IMR-90 (cell line): ENCODE measurements at regions not wholly inside any gene's neighbourhood (a gene's known extent, or its start where the extent isn't known, plus 50 kb on each side); places are given as distances from the start of the nearest gene placed in this dataset.

Experiments
- ATAC-seq: fragments of 200-7000 bp; cut with Tn5 transposase; 2 replicates; pipeline ENCODE4 v1.9.1; 2020; ENCODE audit warnings: low read depth, mild to moderate bottlenecking, moderate library complexity
- BruUV-seq: library from RNA; stranded (reverse); fragments of 400-500 nt; replicated peaks from 2 replicates; lab custom pipeline; 2021; lab: Mats Ljungman, UMichigan
- CTCF ChIA-PET: fragments of 300-600 bp; formaldehyde crosslinking; extraction: SDS; loops from one replicate; lab custom pipeline; 2021; ENCODE audit warnings: antibody characterized with exemption; lab: Yijun Ruan, JAX
- POLR2A ChIA-PET: fragments of 300-600 bp; sonication (Branson Sonifier 250); formaldehyde crosslinking; loops from one replicate; lab custom pipeline; 2022; ENCODE audit warnings: antibody characterized with exemption; ENCODE audit not compliant: unreplicated experiment; lab: Charles Lee
- DNase-seq: peaks from one replicate; pipeline ENCODE4 v3.0.0; 2013
- H2AFZ ChIP-seq: replicated peaks from 2 replicates; pipeline ENCODE3; 2013; ENCODE audit warnings: low read length, mild to moderate bottlenecking; ENCODE audit not compliant: poor library complexity
- H2AK5ac ChIP-seq: 2 replicates; pipeline ENCODE4 v1.6.1; 2013; ENCODE audit warnings: low read depth, low read length, inconsistent platforms
- H2AK9ac ChIP-seq: replicated peaks from 2 replicates; pipeline ENCODE3; 2013; ENCODE audit warnings: mild to moderate bottlenecking, low read depth, low read length, moderate library complexity; ENCODE audit not compliant: poor library complexity
- H2BK120ac ChIP-seq: 2 replicates; pipeline ENCODE4 v1.6.1; 2013; ENCODE audit warnings: low read depth, low read length, inconsistent platforms
- H2BK15ac ChIP-seq: 3 replicates; pipeline ENCODE4 v1.6.1; 2013; ENCODE audit warnings: low read depth, low read length, inconsistent platforms
- H2BK20ac ChIP-seq: 2 replicates; pipeline ENCODE4 v1.6.1; 2013; ENCODE audit warnings: low read depth, mild to moderate bottlenecking, inconsistent platforms, low read length, moderate library complexity
- H2BK5ac ChIP-seq: 2 replicates; pipeline ENCODE4 v1.6.1; 2013; ENCODE audit warnings: mild to moderate bottlenecking, low read depth, low read length, inconsistent platforms; ENCODE audit not compliant: poor library complexity, severe bottlenecking
- H3K14ac ChIP-seq: replicated peaks from 2 replicates; pipeline ENCODE4 v1.6.1; 2013; ENCODE audit warnings: low read depth, low read length, inconsistent platforms
- H3K18ac ChIP-seq: 2 replicates; pipeline ENCODE4 v1.6.1; 2013; ENCODE audit warnings: low read depth, low read length, control low read depth
- H3K23ac ChIP-seq: 2 replicates; pipeline ENCODE4 v1.6.1; 2013; ENCODE audit warnings: low read depth, low read length, inconsistent platforms
- H3K27ac ChIP-seq: 2 replicates; pipeline ENCODE4 v1.5.1; 2013; ENCODE audit warnings: mild to moderate bottlenecking, control low read depth, low read length; ENCODE audit not compliant: insufficient read depth
- H3K27me3 ChIP-seq: 2 replicates; pipeline ENCODE4 v1.6.1; 2013; ENCODE audit warnings: low read length; ENCODE audit not compliant: control insufficient read depth, insufficient read depth
- H3K36me3 ChIP-seq: 2 replicates; pipeline ENCODE4 v1.6.1; 2013; ENCODE audit warnings: low read length, mixed read lengths; ENCODE audit not compliant: control insufficient read depth, insufficient read depth
- H3K4ac ChIP-seq: 2 replicates; pipeline ENCODE4 v1.6.1; 2013; ENCODE audit warnings: low read depth, low read length, inconsistent platforms
- H3K4me1 ChIP-seq: 2 replicates; pipeline ENCODE4 v1.6.1; 2013; ENCODE audit warnings: low read length, mixed read lengths; ENCODE audit not compliant: control insufficient read depth, insufficient read depth
- H3K4me2 ChIP-seq: 2 replicates; pipeline ENCODE4 v1.6.1; 2013; ENCODE audit warnings: low read depth, mild to moderate bottlenecking, control low read depth, low read length, moderate library complexity
- H3K4me3 ChIP-seq: 2 replicates; pipeline ENCODE4 v1.5.1; 2013; ENCODE audit warnings: low read depth, mild to moderate bottlenecking, control low read depth, low read length, moderate library complexity; ENCODE audit not compliant: insufficient read depth
- H3K56ac ChIP-seq: 2 replicates; pipeline ENCODE4 v1.6.1; 2013; ENCODE audit warnings: low read length, inconsistent platforms; ENCODE audit not compliant: insufficient read depth; ENCODE audit errors: extremely low read depth
- H3K79me1 ChIP-seq, 2 experiments: 2 replicates each; pipeline ENCODE4 v1.6.1; 2013; ENCODE audit warnings: low read length in 2 of 2, inconsistent platforms in 1 of 2, low read depth in 1 of 2
- H3K9ac ChIP-seq: 2 replicates; pipeline ENCODE4 v1.6.1; 2013; ENCODE audit warnings: low read depth, low read length, control low read depth
- H3K9me1 ChIP-seq: 2 replicates; pipeline ENCODE4 v1.6.1; 2013; ENCODE audit warnings: low read length, inconsistent platforms; ENCODE audit not compliant: insufficient read depth
- H3K9me3 ChIP-seq: 2 replicates; pipeline ENCODE4 v1.6.1; 2013; ENCODE audit warnings: low read length; ENCODE audit not compliant: control insufficient read depth, insufficient read depth
- H4K20me1 ChIP-seq: 2 replicates; pipeline ENCODE4 v1.6.1; 2013; ENCODE audit warnings: low read length, inconsistent platforms; ENCODE audit not compliant: insufficient read depth
- H4K5ac ChIP-seq: 2 replicates; pipeline ENCODE4 v1.6.1; 2013; ENCODE audit warnings: mild to moderate bottlenecking, low read depth, low read length, control low read depth
- H4K8ac ChIP-seq, 2 experiments: 2 replicates each; pipeline ENCODE4 v1.6.1; 2013; ENCODE audit warnings: low read depth in 2 of 2, low read length in 2 of 2, control low read depth in 1 of 2, inconsistent platforms in 1 of 2
- H4K91ac ChIP-seq: 2 replicates; pipeline ENCODE4 v1.6.1; 2013; ENCODE audit warnings: low read depth, low read length, inconsistent platforms; ENCODE audit not compliant: insufficient read depth
- CEBPB ChIP-seq: IDR thresholded peaks from 2 replicates; pipeline ENCODE4 v1.6.1; 2012; ENCODE audit warnings: low read depth, low read length, improper control_type of control experiment
- CHD1 ChIP-seq: IDR thresholded peaks from 2 replicates; pipeline ENCODE4 v1.6.1; 2012; ENCODE audit warnings: low read depth, low read length, improper control_type of control experiment
- CTCF ChIP-seq: conservative IDR thresholded peaks from 2 replicates; pipeline ENCODE4 v1.5.1; 2012; ENCODE audit warnings: mild to moderate bottlenecking, low read depth, low read length, improper control_type of control experiment
- FOS ChIP-seq: fragments of 150-350 bp; IDR thresholded peaks from 2 replicates; pipeline ENCODE4 v1.6.1; 2016; ENCODE audit warnings: low read depth, low read length
- MAFK ChIP-seq: IDR thresholded peaks from 2 replicates; pipeline ENCODE4 v1.6.1; 2012; ENCODE audit warnings: low read depth, low read length, improper control_type of control experiment
- MAZ ChIP-seq: IDR thresholded peaks from 2 replicates; pipeline ENCODE4 v1.6.1; 2012; ENCODE audit warnings: low read depth, mild to moderate bottlenecking, low read length, improper control_type of control experiment, moderate library complexity, borderline replicate concordance
- NFE2L2 ChIP-seq: fragments of 150-350 bp; IDR thresholded peaks from 2 replicates; pipeline ENCODE4 v1.6.1; 2016; ENCODE audit warnings: low read depth, mild to moderate bottlenecking, low read length
- POLR2A ChIP-seq: IDR thresholded peaks from 2 replicates; pipeline ENCODE4 v1.6.1; 2012; ENCODE audit warnings: mild to moderate bottlenecking, low read depth, low read length
- RAD21 ChIP-seq: IDR thresholded peaks from 2 replicates; pipeline ENCODE4 v1.6.1; 2012; ENCODE audit warnings: low read length, improper control_type of control experiment
- RCOR1 ChIP-seq: IDR thresholded peaks from 2 replicates; pipeline ENCODE4 v1.6.1; 2012; ENCODE audit warnings: mild to moderate bottlenecking, low read length, improper control_type of control experiment; ENCODE audit not compliant: insufficient replicate concordance
- RFX5 ChIP-seq: IDR thresholded peaks from 2 replicates; pipeline ENCODE4 v1.8.0; 2012; ENCODE audit warnings: low read depth, mild to moderate bottlenecking, low read length, moderate library complexity
- SMC3 ChIP-seq: fragments of 150-350 bp; IDR thresholded peaks from 2 replicates; pipeline ENCODE4 v1.6.1; 2016; ENCODE audit warnings: low read depth, mild to moderate bottlenecking, antibody characterized with exemption, low read length, moderate library complexity
- USF2 ChIP-seq: fragments of 150-350 bp; IDR thresholded peaks from 2 replicates; pipeline ENCODE4 v1.6.1; 2017; ENCODE audit warnings: mild to moderate bottlenecking, antibody characterized with exemption, low read length, low read depth
- WGBS, 2 experiments: methylation state at CpG; one replicate each; pipeline versions ENCODE4 v1.1.5 to v1.1.7; 2013; ENCODE audit warnings: missing lambda C conversion rate in 2 of 2; ENCODE audit not compliant: insufficient read length in 1 of 2; ENCODE audit errors: extremely low coverage in 2 of 2; 5-methylcytosine and 5-hydroxymethylcytosine counted together
- dilution Hi-C: fragments of 300-500 bp; cut with HindIII; formaldehyde crosslinking; loops from one replicate; pipeline ENCODE4 v1.14.3; 2018; ENCODE audit warnings: low sequenced_read_pairs; ENCODE audit not compliant: unreplicated experiment
- in situ Hi-C: fragments of 300-500 bp; cut with MboI; formaldehyde crosslinking; loops from 3 replicates; pipeline ENCODE4 v1.14.3; 2019; ENCODE audit warnings: low sequenced_read_pairs, inconsistent platforms, mixed read lengths
- intact Hi-C: fragments of 100-400 bp; cut with micrococcal nuclease; formaldehyde crosslinking; loops from 2 replicates; pipeline ENCODE4 v1.10.0; 2022
- TF ChIP-seq, protein P1 (sequence below): fragments of 150-350 bp; IDR thresholded peaks from 2 replicates; pipeline ENCODE4 v1.6.1; 2016; ENCODE audit warnings: low read depth, mild to moderate bottlenecking, low read length, moderate library complexity, borderline replicate concordance

DNA sequence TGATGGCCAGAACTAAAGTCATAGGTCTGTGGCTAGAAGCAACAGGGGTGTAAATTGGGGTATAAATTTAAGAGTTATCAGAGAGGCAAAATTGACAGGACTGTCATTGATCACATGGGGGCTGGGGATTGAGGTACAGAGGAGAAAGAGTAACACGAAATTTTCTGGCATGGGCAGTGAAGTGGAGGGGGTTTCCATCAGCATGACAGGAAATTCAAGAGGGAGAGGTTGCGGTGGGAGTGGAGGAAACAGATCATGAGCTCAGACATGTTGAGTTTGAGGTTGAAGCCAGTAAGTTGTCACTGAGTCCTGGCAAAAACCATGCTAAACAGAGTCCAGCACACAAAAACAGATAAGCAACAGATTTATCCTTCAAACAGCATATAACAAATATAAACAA, 192.1 kb upstream of the TSC22D1 start:
- Histone ChIP-seq H3K27ac (no peak overlapping the region), H3K9me1 (peaks cover 6% of the 10 kb centered on the region; the same call in 1 of the 2 replicates), H3K9ac (no peak overlapping the region), H3K4me2 (no peak overlapping the region), H3K56ac (no peak overlapping the region), H2BK20ac (no peak overlapping the region), H4K5ac (no peak overlapping the region), H2BK5ac (no peak overlapping the region), H3K79me1 (no peaks in the 10 kb centered on the region; a peak in 1 of 4 replicates), H2AK5ac (peak overlapping the region; percentile 13; the same call in 1 of the 2 replicates), H2AFZ (no peak overlapping the region), H3K4ac (no peak overlapping the region), H3K14ac (no peak overlapping the region), H3K4me1 (no peaks in the 10 kb centered on the region), H3K27me3 (no peaks in the 10 kb centered on the region), H4K91ac (no peak overlapping the region), H2BK15ac (no peak overlapping the region), H4K8ac (no peak overlapping the region), H3K18ac (no peak overlapping the region), H3K23ac (no peak overlapping the region), H4K20me1 (no peaks in the 10 kb centered on the region), H3K36me3 (no peaks in the 10 kb centered on the region), H2BK120ac (no peak overlapping the region), H3K4me3 (no peak overlapping the region), H2AK9ac (no peak overlapping the region), H3K9me3 (no peaks in the 10 kb centered on the region)
- POLR2A ChIA-PET: no interaction called here
- in situ Hi-C loops: no loop called here
- no CpG with 5 or more reads among the region's 2 CpGs for WGBS, 2 experiments
- DNase-seq: no peak
- no peak for TF ChIP-seq RFX5
- TF ChIP-seq RCOR1: no peak
- TF ChIP-seq SMC3: no peak
- no peak for TF ChIP-seq NFE2L2
- TF ChIP-seq MAZ: no peak
- TF ChIP-seq CHD1: no peak
- TF ChIP-seq CTCF: no peak
- no peak for TF ChIP-seq POLR2A
- no peak for TF ChIP-seq FOS
- no peak for TF ChIP-seq MAFK
- TF ChIP-seq, protein P1, sequence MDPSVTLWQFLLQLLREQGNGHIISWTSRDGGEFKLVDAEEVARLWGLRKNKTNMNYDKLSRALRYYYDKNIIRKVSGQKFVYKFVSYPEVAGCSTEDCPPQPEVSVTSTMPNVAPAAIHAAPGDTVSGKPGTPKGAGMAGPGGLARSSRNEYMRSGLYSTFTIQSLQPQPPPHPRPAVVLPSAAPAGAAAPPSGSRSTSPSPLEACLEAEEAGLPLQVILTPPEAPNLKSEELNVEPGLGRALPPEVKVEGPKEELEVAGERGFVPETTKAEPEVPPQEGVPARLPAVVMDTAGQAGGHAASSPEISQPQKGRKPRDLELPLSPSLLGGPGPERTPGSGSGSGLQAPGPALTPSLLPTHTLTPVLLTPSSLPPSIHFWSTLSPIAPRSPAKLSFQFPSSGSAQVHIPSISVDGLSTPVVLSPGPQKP: no peak
- TF ChIP-seq USF2: no peak
- TF ChIP-seq CEBPB: no peak
- TF ChIP-seq RAD21: no peak
- dilution Hi-C loops: no loop called here
- CTCF ChIA-PET: no interaction called here
- no peak for ATAC-seq
- intact Hi-C loops: no loop called here
- BruUV-seq: no TSS peak
